Left lung (tissue), 4 donors: ENCODE measurements at regions not wholly inside any gene's neighbourhood (a gene's known extent, or its start where the extent isn't known, plus 50 kb on each side); places are given as distances from the start of the nearest gene placed in this dataset.

ENCODE experiments used
- ATAC-seq: fragments of 200-7000 bp; cut with Tn5 transposase; one replicate; pipeline ENCODE4 v1.9.1; 2020; ENCODE audit warnings: moderate library complexity
- DNase-seq, 4 donors: peaks; one replicate each; pipeline ENCODE4 v3.0.0-alpha.2; 2013 to 2020
- H3K27ac ChIP-seq, 2 donors: fragments of 200-600 bp; sonication (generic) in 1 of 2; one replicate each; pipeline versions ENCODE4 v1.5.0 to v1.8.0; 2020 to 2021
- H3K27me3 ChIP-seq, 2 donors: fragments of 200-600 bp; sonication (generic) in 1 of 2; one replicate each; pipeline versions ENCODE4 v1.5.0 to v1.8.0; 2020 to 2021
- H3K36me3 ChIP-seq, 2 donors: fragments of 200-600 bp; sonication (generic) in 1 of 2; one replicate each; pipeline versions ENCODE4 v1.5.0 to v1.8.0; 2020 to 2021
- H3K4me1 ChIP-seq, 2 donors: fragments of 200-600 bp; one replicate each; pipeline ENCODE4 v1.8.0; 2021
- H3K4me3 ChIP-seq, 2 donors: fragments of 200-600 bp; sonication (generic) in 1 of 2; one replicate each; pipeline versions ENCODE4 v1.5.0 to v1.8.0; 2020 to 2021; ENCODE audit warnings: mild to moderate bottlenecking in 1 of 2
- H3K9me3 ChIP-seq, 2 donors: fragments of 200-600 bp; sonication (generic) in 1 of 2; one replicate each; pipeline versions ENCODE4 v1.5.0 to v1.8.0; 2020 to 2021
- CTCF ChIP-seq, 2 donors: fragments of 200-600 bp; sonication (generic) in 1 of 2; IDR thresholded peaks; one replicate each; pipeline versions ENCODE4 v1.5.0 to v1.8.0; 2021; ENCODE audit warnings: antibody characterized with exemption in 2 of 2
- intact Hi-C, 2 donors: fragments of 100-400 bp; cut with DNase I; formaldehyde crosslinking; loops; one replicate each; pipeline versions ENCODE4 v1.11.2 to v1.14.2; 2022
- donor health status: DM: no; HTN: yes; CAD: no.
- donor health status: DM: no; HTN: no; CAD: no.

DNA sequence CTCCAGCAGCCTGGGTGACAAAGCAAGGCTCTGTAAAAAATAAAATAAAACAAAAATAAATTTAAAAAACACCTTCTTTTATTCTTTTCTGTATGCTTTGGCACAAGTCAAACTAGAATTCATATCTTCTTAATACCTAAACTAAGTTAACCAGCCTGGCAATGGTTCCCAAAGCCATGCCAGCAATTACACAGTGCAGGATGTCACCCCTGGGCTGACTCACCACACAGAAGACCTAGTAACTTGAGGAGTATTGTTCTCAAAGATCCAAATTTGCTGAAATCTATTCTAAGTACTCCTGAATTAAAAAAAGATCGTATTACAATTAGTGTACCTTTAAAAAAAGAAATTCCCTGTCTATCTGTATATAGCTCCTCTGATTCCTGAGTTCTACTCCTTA is 162.7 kb upstream of the SGK1 start:
- H3K9me3 ChIP-seq = no peaks in the 10 kb centered on the region
- H3K27me3 ChIP-seq = no peaks in the 10 kb centered on the region
- no peak overlapping the region for H3K27ac ChIP-seq
- no peaks in the 10 kb centered on the region for H3K36me3 ChIP-seq
- no peak overlapping the region for H3K4me3 ChIP-seq
- H3K4me1 ChIP-seq = no peaks in the 10 kb centered on the region
- intact Hi-C loops = no loop called here
- TF ChIP-seq CTCF (IDR thresholded peaks at IDR 0.05) = no peak
- DNase-seq (no peak), ATAC-seq (no peak)

DNA sequence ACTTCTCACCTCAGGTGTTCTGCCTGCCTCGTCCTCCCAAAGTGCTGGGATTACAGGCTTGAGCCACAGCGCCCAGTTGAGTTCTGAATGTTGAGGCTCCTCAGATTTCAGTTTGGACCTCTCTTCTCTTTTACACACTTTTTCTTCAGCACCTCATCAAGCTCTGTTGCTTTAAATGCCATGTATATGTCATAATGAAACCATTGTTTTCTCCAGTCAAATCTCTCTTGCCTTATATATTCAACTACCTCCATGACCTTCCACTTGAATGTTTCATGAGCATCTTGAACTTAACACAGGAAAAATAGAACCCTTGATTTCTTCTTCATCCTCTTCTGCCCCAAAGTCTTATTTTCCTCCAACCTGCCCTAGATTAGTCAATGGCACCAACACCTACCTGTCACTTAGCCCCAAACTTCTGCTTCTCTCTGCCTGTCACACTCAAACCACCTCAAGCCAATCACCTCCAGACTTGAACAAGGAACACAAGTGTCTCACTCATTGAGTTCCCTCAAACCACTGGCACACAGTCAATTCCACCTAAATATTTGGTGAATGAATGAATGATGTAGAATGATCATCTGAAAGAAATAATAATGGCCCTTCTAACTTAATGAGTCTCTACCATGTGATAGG is 161.0 kb upstream of the SGK1 start:
- no peak overlapping the region for H3K27ac ChIP-seq
- ATAC-seq (no peak), DNase-seq (no peak)
- no peaks in the 10 kb centered on the region for H3K4me1 ChIP-seq
- no peaks in the 10 kb centered on the region for H3K9me3 ChIP-seq
- no peak overlapping the region for H3K4me3 ChIP-seq
- H3K36me3 ChIP-seq = no peaks in the 10 kb centered on the region
- no peaks in the 10 kb centered on the region for H3K27me3 ChIP-seq
- no peak for TF ChIP-seq CTCF (IDR thresholded peaks at IDR 0.05)
- intact Hi-C loops = no loop called here

GRCh38 chr6:134477991-134478635 is 160.2 kb upstream of the SGK1 start:
- intact Hi-C loops = no loop called here
- Histone ChIP-seq H3K27me3 (no peaks in the 10 kb centered on the region), H3K27ac (no peak overlapping the region), H3K9me3 (no peaks in the 10 kb centered on the region), H3K36me3 (no peaks in the 10 kb centered on the region), H3K4me1 (no peaks in the 10 kb centered on the region), H3K4me3 (no peak overlapping the region)
- DNase-seq (no peak), ATAC-seq (no peak)
- TF ChIP-seq CTCF (IDR thresholded peaks at IDR 0.05) = no peak

GRCh38 chr6:134474955-134475354 is 157.0 kb upstream of the SGK1 start:
- H3K27me3 ChIP-seq = no peaks in the 10 kb centered on the region
- DNase-seq (no peak), ATAC-seq (no peak)
- no peak overlapping the region for H3K4me3 ChIP-seq
- H3K36me3 ChIP-seq = no peaks in the 10 kb centered on the region
- no peak for TF ChIP-seq CTCF (IDR thresholded peaks at IDR 0.05)
- intact Hi-C loops = no loop called here
- no peaks in the 10 kb centered on the region for H3K4me1 ChIP-seq
- no peaks in the 10 kb centered on the region for H3K9me3 ChIP-seq
- H3K27ac ChIP-seq = no peak overlapping the region

- Histone ChIP-seq H3K27me3 (no peaks in the 10 kb centered on the region), H3K9me3 (no peaks in the 10 kb centered on the region), H3K36me3 (no peaks in the 10 kb centered on the region), H3K4me1 (no peaks in the 10 kb centered on the region), H3K4me3 (no peak overlapping the region), H3K27ac (no peak overlapping the region)
- DNase-seq (no peak), ATAC-seq (no peak)
- TF ChIP-seq CTCF (IDR thresholded peaks at IDR 0.05) = no peak
- intact Hi-C loops = no loop called here
Observed at GRCh38 chr6:134472661-134473060, 154.7 kb upstream of the SGK1 start.
